Endothelial cell of umbilical vein (primary cell): ENCODE measurements at regions not wholly inside any gene's neighbourhood (a gene's known extent, or its start where the extent isn't known, plus 50 kb on each side); places are given as distances from the start of the nearest gene placed in this dataset.

Experiments
- EZH2 ChIP-seq: IDR thresholded peaks from 2 replicates; pipeline ENCODE4 v1.6.1; 2012; ENCODE audit warnings: borderline replicate concordance, low read depth, mild to moderate bottlenecking, moderate library complexity, low read length, inconsistent platforms; ENCODE audit not compliant: severe bottlenecking
- FOS ChIP-seq: IDR thresholded peaks from 2 replicates; pipeline ENCODE4 v1.6.1; 2011; ENCODE audit warnings: mild to moderate bottlenecking, low read length, moderate library complexity, borderline replicate concordance; ENCODE audit not compliant: insufficient read depth
- GATA2 ChIP-seq: IDR thresholded peaks from 2 replicates; pipeline ENCODE4 v1.7.0; 2011; ENCODE audit warnings: low read depth, mild to moderate bottlenecking, moderate library complexity, mixed read lengths, low read length; ENCODE audit not compliant: insufficient read length, insufficient read depth
- JUN ChIP-seq: IDR thresholded peaks from 2 replicates; pipeline ENCODE4 v1.6.1; 2011; ENCODE audit warnings: borderline replicate concordance, low read depth; ENCODE audit not compliant: insufficient read length, insufficient read depth
- MYC ChIP-seq: IDR thresholded peaks from one replicate; pipeline ENCODE4 v1.6.1; 2011; ENCODE audit warnings: mild to moderate bottlenecking, low read depth, low read length
- POLR2A ChIP-seq: IDR thresholded peaks from 2 replicates; pipeline ENCODE4 v1.6.1; 2012; ENCODE audit warnings: low read depth, mild to moderate bottlenecking, control low read depth, low read length
- POLR2AphosphoS5 ChIP-seq: IDR thresholded peaks from 2 replicates; pipeline ENCODE4 v1.6.1; 2012; ENCODE audit warnings: low read depth, mild to moderate bottlenecking, control low read depth, low read length, moderate library complexity; ENCODE audit not compliant: insufficient read depth
- TF ChIP-seq, protein P1 (sequence below), 2 donors: IDR thresholded peaks; 1 replicate in 1 of 2; 2 replicates in 1 of 2; pipeline ENCODE4 v1.5.1; 2011; ENCODE audit warnings: low read length in 2 of 2, mild to moderate bottlenecking in 2 of 2, moderate library complexity in 2 of 2, control low read depth in 1 of 2, inconsistent platforms in 1 of 2, low read depth in 1 of 2; ENCODE audit not compliant: insufficient read depth in 1 of 2; ENCODE audit errors: extremely low read depth in 1 of 2
- TF ChIP-seq, protein P2 (sequence below): IDR thresholded peaks from 2 replicates; pipeline ENCODE4 v1.6.1; 2011; ENCODE audit not compliant: insufficient read depth, insufficient read length

DNA sequence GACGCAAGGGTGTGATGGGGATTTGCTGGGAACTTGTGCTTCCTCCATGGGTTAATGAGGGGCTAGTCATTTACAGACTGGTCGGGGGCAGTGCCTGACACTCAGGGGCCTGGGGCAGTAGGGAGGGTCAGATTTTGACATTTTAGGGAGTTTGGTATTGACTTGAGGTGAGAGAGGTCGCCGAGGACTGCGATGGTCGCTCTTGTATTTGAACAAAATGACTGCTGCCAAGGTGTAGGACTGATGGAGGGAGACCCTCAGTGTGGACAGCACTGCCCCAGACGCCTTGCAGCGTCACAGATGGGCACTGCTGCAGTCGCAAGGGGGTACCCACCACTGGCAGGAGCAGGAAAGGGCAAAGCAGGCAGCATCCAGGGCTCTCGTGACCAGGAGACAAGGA lies 182.9 kb downstream of the RTP5 start:
- TF ChIP-seq, protein P1, sequence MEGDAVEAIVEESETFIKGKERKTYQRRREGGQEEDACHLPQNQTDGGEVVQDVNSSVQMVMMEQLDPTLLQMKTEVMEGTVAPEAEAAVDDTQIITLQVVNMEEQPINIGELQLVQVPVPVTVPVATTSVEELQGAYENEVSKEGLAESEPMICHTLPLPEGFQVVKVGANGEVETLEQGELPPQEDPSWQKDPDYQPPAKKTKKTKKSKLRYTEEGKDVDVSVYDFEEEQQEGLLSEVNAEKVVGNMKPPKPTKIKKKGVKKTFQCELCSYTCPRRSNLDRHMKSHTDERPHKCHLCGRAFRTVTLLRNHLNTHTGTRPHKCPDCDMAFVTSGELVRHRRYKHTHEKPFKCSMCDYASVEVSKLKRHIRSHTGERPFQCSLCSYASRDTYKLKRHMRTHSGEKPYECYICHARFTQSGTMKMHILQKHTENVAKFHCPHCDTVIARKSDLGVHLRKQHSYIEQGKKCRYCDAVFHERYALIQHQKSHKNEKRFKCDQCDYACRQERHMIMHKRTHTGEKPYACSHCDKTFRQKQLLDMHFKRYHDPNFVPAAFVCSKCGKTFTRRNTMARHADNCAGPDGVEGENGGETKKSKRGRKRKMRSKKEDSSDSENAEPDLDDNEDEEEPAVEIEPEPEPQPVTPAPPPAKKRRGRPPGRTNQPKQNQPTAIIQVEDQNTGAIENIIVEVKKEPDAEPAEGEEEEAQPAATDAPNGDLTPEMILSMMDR (IDR thresholded peaks at IDR 0.05; ENCODE audit: extremely low read depth in 1 of 2, insufficient read depth in 1 of 2, low read depth in 1 of 2, low read length in 2 of 2) = no peak
- TF ChIP-seq EZH2 (no peak), POLR2A (no peak), GATA2 (no peak), POLR2AphosphoS5 (no peak), MYC (no peak), FOS (no peak), JUN (no peak)
- TF ChIP-seq, protein P2, sequence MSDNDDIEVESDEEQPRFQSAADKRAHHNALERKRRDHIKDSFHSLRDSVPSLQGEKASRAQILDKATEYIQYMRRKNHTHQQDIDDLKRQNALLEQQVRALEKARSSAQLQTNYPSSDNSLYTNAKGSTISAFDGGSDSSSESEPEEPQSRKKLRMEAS = no peak
